ENCODE measurements at regions not wholly inside any gene's neighbourhood (a gene's known extent, or its start where the extent isn't known, plus 50 kb on each side); places are given as distances from the start of the nearest gene placed in this dataset.

GRCh38 chr9:109935406-109936087 is 155.5 kb downstream of the PALM2AKAP2 start:
- H3K9ac ChIP-seq (ENCODE audit: low read length in 5 of 5): no peak overlapping the region
- no peaks in the 10 kb centered on the region for H3K27me3 ChIP-seq (ENCODE audit: control insufficient read depth in 5 of 5, insufficient read depth in 4 of 5, low read length in 5 of 5)
- H3K4me1 ChIP-seq (ENCODE audit: control insufficient read depth in 5 of 5, insufficient read depth in 5 of 5, low read length in 5 of 5): peaks cover 0 to 11% (median 0%) of the 10 kb centered on the region in 5 donors
- peaks cover 2 to 38% (median 21%) of the 10 kb centered on the region in 5 donors for H3K36me3 ChIP-seq (ENCODE audit: control insufficient read depth in 5 of 5, insufficient read depth in 5 of 5, low read length in 5 of 5)
- H3K4me3 ChIP-seq (ENCODE audit: low read depth in 1 of 5, low read length in 5 of 5): no peak overlapping the region
- H3K9me3 ChIP-seq (ENCODE audit: control insufficient read depth in 5 of 5, low read length in 5 of 5): no peaks in the 10 kb centered on the region
- peak overlapping the region; percentile 8 for H3K27ac ChIP-seq (ENCODE audit: low read depth, low read length)

GRCh38 chr9:109937861-109938453 is 158.0 kb downstream of the PALM2AKAP2 start:
- no peaks in the 10 kb centered on the region for H3K27me3 ChIP-seq (ENCODE audit: control insufficient read depth in 5 of 5, insufficient read depth in 4 of 5, low read length in 5 of 5)
- peaks cover 3 to 33% (median 19%) of the 10 kb centered on the region in 5 donors for H3K36me3 ChIP-seq (ENCODE audit: control insufficient read depth in 5 of 5, insufficient read depth in 5 of 5, low read length in 5 of 5)

GRCh38 chr9:109939698-109940342 is 159.8 kb downstream of the PALM2AKAP2 start:
- no peak overlapping the region for H3K9ac ChIP-seq (ENCODE audit: low read length in 5 of 5)
- no peak overlapping the region for H3K4me3 ChIP-seq (ENCODE audit: low read depth in 1 of 5, low read length in 5 of 5)
- peaks cover 11 to 30% (median 23%) of the 10 kb centered on the region in 5 donors for H3K36me3 ChIP-seq (ENCODE audit: control insufficient read depth in 5 of 5, insufficient read depth in 5 of 5, low read length in 5 of 5)
- H3K9me3 ChIP-seq (ENCODE audit: control insufficient read depth in 5 of 5, low read length in 5 of 5): no peaks in the 10 kb centered on the region
- peaks cover 0 to 5% (median 0%) of the 10 kb centered on the region in 5 donors for H3K4me1 ChIP-seq (ENCODE audit: control insufficient read depth in 5 of 5, insufficient read depth in 5 of 5, low read length in 5 of 5)
- no peak overlapping the region for H3K27ac ChIP-seq (ENCODE audit: low read depth, low read length)
- H3K27me3 ChIP-seq (ENCODE audit: control insufficient read depth in 5 of 5, insufficient read depth in 4 of 5, low read length in 5 of 5): no peaks in the 10 kb centered on the region

More at GRCh38 chr9:109937861-109938453, 158.0 kb downstream of the PALM2AKAP2 start:
- H3K27ac ChIP-seq (ENCODE audit: low read depth, low read length): no peak overlapping the region
- H3K9ac ChIP-seq (ENCODE audit: low read length in 5 of 5): no peak overlapping the region
- H3K4me3 ChIP-seq (ENCODE audit: low read depth in 1 of 5, low read length in 5 of 5): no peak overlapping the region
- peaks cover 0 to 14% (median 0%) of the 10 kb centered on the region in 5 donors for H3K4me1 ChIP-seq (ENCODE audit: control insufficient read depth in 5 of 5, insufficient read depth in 5 of 5, low read length in 5 of 5)
- no peaks in the 10 kb centered on the region for H3K9me3 ChIP-seq (ENCODE audit: control insufficient read depth in 5 of 5, low read length in 5 of 5)

- H3K9me3 ChIP-seq (ENCODE audit: control insufficient read depth in 5 of 5, low read length in 5 of 5): no peaks in the 10 kb centered on the region
- peaks cover 11 to 28% (median 20%) of the 10 kb centered on the region in 5 donors for H3K36me3 ChIP-seq (ENCODE audit: control insufficient read depth in 5 of 5, insufficient read depth in 5 of 5, low read length in 5 of 5)
- H3K9ac ChIP-seq (ENCODE audit: low read length in 5 of 5): no peak overlapping the region
- H3K4me1 ChIP-seq (ENCODE audit: control insufficient read depth in 5 of 5, insufficient read depth in 5 of 5, low read length in 5 of 5): peaks cover 0 to 7% (median 2%) of the 10 kb centered on the region in 5 donors
- H3K4me3 ChIP-seq (ENCODE audit: low read depth in 1 of 5, low read length in 5 of 5): no peak overlapping the region
- H3K27ac ChIP-seq (ENCODE audit: low read depth, low read length): no peak overlapping the region
- no peaks in the 10 kb centered on the region for H3K27me3 ChIP-seq (ENCODE audit: control insufficient read depth in 5 of 5, insufficient read depth in 4 of 5, low read length in 5 of 5)
Observed at GRCh38 chr9:109940561-109940960, 160.6 kb downstream of the PALM2AKAP2 start.

GRCh38 chr9:109941771-109942170 is 161.8 kb downstream of the PALM2AKAP2 start:
- H3K36me3 ChIP-seq (ENCODE audit: control insufficient read depth in 5 of 5, insufficient read depth in 5 of 5, low read length in 5 of 5): peaks cover 11 to 25% (median 17%) of the 10 kb centered on the region in 5 donors
- peaks cover 0 to 11% (median 3%) of the 10 kb centered on the region in 5 donors for H3K4me1 ChIP-seq (ENCODE audit: control insufficient read depth in 5 of 5, insufficient read depth in 5 of 5, low read length in 5 of 5)
- H3K27me3 ChIP-seq (ENCODE audit: control insufficient read depth in 5 of 5, insufficient read depth in 4 of 5, low read length in 5 of 5): no peaks in the 10 kb centered on the region
- H3K9ac ChIP-seq (ENCODE audit: low read length in 5 of 5): no peak overlapping the region
- H3K27ac ChIP-seq (ENCODE audit: low read depth, low read length): no peak overlapping the region
- H3K9me3 ChIP-seq (ENCODE audit: control insufficient read depth in 5 of 5, low read length in 5 of 5): no peaks in the 10 kb centered on the region
- H3K4me3 ChIP-seq (ENCODE audit: low read depth in 1 of 5, low read length in 5 of 5): no peak overlapping the region

- Histone ChIP-seq H3K36me3 (ENCODE audit: control insufficient read depth in 5 of 5, insufficient read depth in 5 of 5, low read length in 5 of 5) (peaks cover 11 to 19% (median 17%) of the 10 kb centered on the region in 5 donors), H3K4me1 (ENCODE audit: control insufficient read depth in 5 of 5, insufficient read depth in 5 of 5, low read length in 5 of 5) (peaks cover 0 to 11% (median 3%) of the 10 kb centered on the region in 5 donors), H3K27ac (ENCODE audit: low read depth, low read length) (no peak overlapping the region), H3K9ac (ENCODE audit: low read length in 5 of 5) (no peak overlapping the region), H3K4me3 (ENCODE audit: low read depth in 1 of 5, low read length in 5 of 5) (no peak overlapping the region), H3K27me3 (ENCODE audit: control insufficient read depth in 5 of 5, insufficient read depth in 4 of 5, low read length in 5 of 5) (no peaks in the 10 kb centered on the region), H3K9me3 (ENCODE audit: control insufficient read depth in 5 of 5, low read length in 5 of 5) (no peaks in the 10 kb centered on the region)
Observed at GRCh38 chr9:109945573-109945972, 165.6 kb downstream of the PALM2AKAP2 start.

- Histone ChIP-seq H3K27ac (ENCODE audit: low read depth, low read length) (no peak overlapping the region), H3K9ac (ENCODE audit: low read length in 5 of 5) (no peak overlapping the region), H3K36me3 (ENCODE audit: control insufficient read depth in 5 of 5, insufficient read depth in 5 of 5, low read length in 5 of 5) (peaks cover 3 to 17% (median 8%) of the 10 kb centered on the region in 5 donors), H3K4me1 (ENCODE audit: control insufficient read depth in 5 of 5, insufficient read depth in 5 of 5, low read length in 5 of 5) (peaks cover 0 to 8% (median 0%) of the 10 kb centered on the region in 5 donors), H3K9me3 (ENCODE audit: control insufficient read depth in 5 of 5, low read length in 5 of 5) (no peaks in the 10 kb centered on the region), H3K4me3 (ENCODE audit: low read depth in 1 of 5, low read length in 5 of 5) (no peak overlapping the region), H3K27me3 (ENCODE audit: control insufficient read depth in 5 of 5, insufficient read depth in 4 of 5, low read length in 5 of 5) (no peaks in the 10 kb centered on the region)
Observed at GRCh38 chr9:109948453-109948852, 168.5 kb downstream of the PALM2AKAP2 start.

- Histone ChIP-seq H3K27me3 (ENCODE audit: control insufficient read depth in 5 of 5, insufficient read depth in 4 of 5, low read length in 5 of 5) (no peaks in the 10 kb centered on the region), H3K36me3 (ENCODE audit: control insufficient read depth in 5 of 5, insufficient read depth in 5 of 5, low read length in 5 of 5) (peaks cover 0 to 15% (median 6%) of the 10 kb centered on the region in 5 donors), H3K4me1 (ENCODE audit: control insufficient read depth in 5 of 5, insufficient read depth in 5 of 5, low read length in 5 of 5) (peaks cover 0 to 4% (median 1%) of the 10 kb centered on the region in 5 donors), H3K9me3 (ENCODE audit: control insufficient read depth in 5 of 5, low read length in 5 of 5) (no peaks in the 10 kb centered on the region), H3K9ac (ENCODE audit: low read length in 5 of 5) (no peak overlapping the region), H3K27ac (ENCODE audit: low read depth, low read length) (no peak overlapping the region), H3K4me3 (ENCODE audit: low read depth in 1 of 5, low read length in 5 of 5) (no peak overlapping the region)
Observed at GRCh38 chr9:109950710-109951443, 170.9 kb downstream of the PALM2AKAP2 start.

GRCh38 chr9:109953300-109953699 is 173.3 kb downstream of the PALM2AKAP2 start:
- no peaks in the 10 kb centered on the region for H3K9me3 ChIP-seq (ENCODE audit: control insufficient read depth in 5 of 5, low read length in 5 of 5)
- peaks cover 0 to 5% (median 0%) of the 10 kb centered on the region in 5 donors for H3K4me1 ChIP-seq (ENCODE audit: control insufficient read depth in 5 of 5, insufficient read depth in 5 of 5, low read length in 5 of 5)
- peaks cover 0 to 15% (median 0%) of the 10 kb centered on the region in 5 donors for H3K36me3 ChIP-seq (ENCODE audit: control insufficient read depth in 5 of 5, insufficient read depth in 5 of 5, low read length in 5 of 5)
- no peak overlapping the region for H3K9ac ChIP-seq (ENCODE audit: low read length in 5 of 5)
- no peak overlapping the region for H3K4me3 ChIP-seq (ENCODE audit: low read depth in 1 of 5, low read length in 5 of 5)
- no peaks in the 10 kb centered on the region for H3K27me3 ChIP-seq (ENCODE audit: control insufficient read depth in 5 of 5, insufficient read depth in 4 of 5, low read length in 5 of 5)
- H3K27ac ChIP-seq (ENCODE audit: low read depth, low read length): no peak overlapping the region

All from subcutaneous abdominal adipose tissue (tissue), 5 donors.